ENCODE measurements at regions not wholly inside any gene's neighbourhood (a gene's known extent, or its start where the extent isn't known, plus 50 kb on each side); places are given as distances from the start of the nearest gene placed in this dataset.

DNA sequence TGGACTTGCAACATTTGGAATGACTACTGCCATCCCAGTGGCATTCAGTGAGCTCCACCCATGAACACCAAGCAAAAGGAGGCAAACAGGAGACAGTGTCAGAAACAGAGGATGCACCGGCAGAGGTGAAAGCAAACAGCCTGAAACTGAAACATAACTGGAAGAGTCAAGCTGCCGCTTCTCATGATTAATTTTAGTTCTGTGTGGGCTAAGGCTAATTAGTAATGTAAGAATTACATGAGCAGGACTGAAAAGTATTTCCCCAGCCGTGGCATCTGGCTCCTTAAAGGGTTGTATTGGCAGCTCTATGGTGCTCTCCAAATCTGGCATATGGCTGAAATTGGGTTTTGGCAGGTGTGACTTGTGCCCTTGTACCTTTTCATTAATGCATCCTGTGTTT is 1108.1 kb downstream of the TSN start (continued):
- TF ChIP-seq, protein P1, sequence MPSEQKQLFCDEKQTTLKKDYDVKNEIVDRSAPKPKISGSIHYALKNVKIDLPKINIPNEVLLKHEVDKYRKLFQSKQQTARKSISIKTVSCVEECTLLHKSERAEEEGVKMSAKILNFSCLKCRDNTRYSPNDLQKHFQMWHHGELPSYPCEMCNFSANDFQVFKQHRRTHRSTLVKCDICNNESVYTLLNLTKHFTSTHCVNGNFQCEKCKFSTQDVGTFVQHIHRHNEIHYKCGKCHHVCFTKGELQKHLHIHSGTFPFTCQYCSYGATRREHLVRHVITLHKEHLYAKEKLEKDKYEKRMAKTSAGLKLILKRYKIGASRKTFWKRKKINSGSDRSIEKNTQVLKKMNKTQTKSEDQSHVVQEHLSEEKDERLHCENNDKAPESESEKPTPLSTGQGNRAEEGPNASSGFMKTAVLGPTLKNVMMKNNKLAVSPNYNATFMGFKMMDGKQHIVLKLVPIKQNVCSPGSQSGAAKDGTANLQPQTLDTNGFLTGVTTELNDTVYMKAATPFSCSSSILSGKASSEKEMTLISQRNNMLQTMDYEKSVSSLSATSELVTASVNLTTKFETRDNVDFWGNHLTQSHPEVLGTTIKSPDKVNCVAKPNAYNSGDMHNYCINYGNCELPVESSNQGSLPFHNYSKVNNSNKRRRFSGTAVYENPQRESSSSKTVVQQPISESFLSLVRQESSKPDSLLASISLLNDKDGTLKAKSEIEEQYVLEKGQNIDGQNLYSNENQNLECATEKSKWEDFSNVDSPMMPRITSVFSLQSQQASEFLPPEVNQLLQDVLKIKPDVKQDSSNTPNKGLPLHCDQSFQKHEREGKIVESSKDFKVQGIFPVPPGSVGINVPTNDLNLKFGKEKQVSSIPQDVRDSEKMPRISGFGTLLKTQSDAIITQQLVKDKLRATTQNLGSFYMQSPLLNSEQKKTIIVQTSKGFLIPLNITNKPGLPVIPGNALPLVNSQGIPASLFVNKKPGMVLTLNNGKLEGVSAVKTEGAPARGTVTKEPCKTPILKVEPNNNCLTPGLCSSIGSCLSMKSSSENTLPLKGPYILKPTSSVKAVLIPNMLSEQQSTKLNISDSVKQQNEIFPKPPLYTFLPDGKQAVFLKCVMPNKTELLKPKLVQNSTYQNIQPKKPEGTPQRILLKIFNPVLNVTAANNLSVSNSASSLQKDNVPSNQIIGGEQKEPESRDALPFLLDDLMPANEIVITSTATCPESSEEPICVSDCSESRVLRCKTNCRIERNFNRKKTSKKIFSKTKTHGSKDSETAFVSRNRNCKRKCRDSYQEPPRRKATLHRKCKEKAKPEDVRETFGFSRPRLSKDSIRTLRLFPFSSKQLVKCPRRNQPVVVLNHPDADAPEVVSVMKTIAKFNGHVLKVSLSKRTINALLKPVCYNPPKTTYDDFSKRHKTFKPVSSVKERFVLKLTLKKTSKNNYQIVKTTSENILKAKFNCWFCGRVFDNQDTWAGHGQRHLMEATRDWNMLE (tag by site-specific recombination; conservative IDR thresholded peaks at IDR 0.05; ENCODE audit: low read depth), result no peak
- TF ChIP-seq ZFHX2 (tag by site-specific recombination; conservative IDR thresholded peaks at IDR 0.05) (no peak), ZSCAN16 (tag by site-specific recombination; IDR thresholded peaks at IDR 0.05) (no peak), ZNF19 (tag by site-specific recombination; IDR thresholded peaks at IDR 0.05; ENCODE audit: low read depth) (no peak), ZNF335 (tag by site-specific recombination; conservative IDR thresholded peaks at IDR 0.05) (no peak), ZNF560 (tag by site-specific recombination; IDR thresholded peaks at IDR 0.05; ENCODE audit: borderline replicate concordance) (no peak), ZNF341 (tag by site-specific recombination; IDR thresholded peaks at IDR 0.05; ENCODE audit: low read depth) (no peak)

DNA sequence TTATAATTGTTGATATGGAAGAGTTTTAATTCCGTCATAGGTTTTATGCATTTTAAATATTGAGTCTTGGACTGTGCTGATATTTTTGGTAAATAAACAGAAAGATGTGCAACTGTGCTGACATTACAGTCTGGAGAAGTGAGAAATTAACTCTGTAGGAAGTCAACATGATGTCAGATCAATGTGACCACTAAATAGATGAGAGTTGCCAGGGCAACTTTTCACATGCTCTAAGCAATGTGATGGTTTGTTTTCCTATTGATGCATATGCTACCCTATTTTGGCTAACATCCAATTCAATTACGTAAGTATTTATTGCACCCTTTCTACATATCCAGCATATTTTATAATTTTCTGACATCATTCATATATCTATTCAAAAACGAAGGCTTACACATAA is 1109.3 kb downstream of the TSN start:
- ChIA-PET CTCF (no interaction called here), POLR2A (no interaction called here)
- Histone ChIP-seq H3K27ac (ENCODE audit: extremely low read depth, low read depth, low read length) (no peak overlapping the region), H3K4me3 (ENCODE audit: low read depth, low read length) (no peak overlapping the region), H3K4me1 (ENCODE audit: control insufficient read depth, insufficient read depth, low read length) (no peaks in the 10 kb centered on the region), H3K36me3 (ENCODE audit: control insufficient read depth in 2 of 2, insufficient read depth in 1 of 2, low read length in 2 of 2) (no peaks in the 10 kb centered on the region), H3K9me3 (ENCODE audit: control insufficient read depth, insufficient read depth, low read depth, low read length) (no peaks in the 10 kb centered on the region)
- no peak for TF ChIP-seq FEZF1 (tag by site-specific recombination; IDR thresholded peaks at IDR 0.05)
- no peak for TF ChIP-seq ZSCAN23 (tag by site-specific recombination; IDR thresholded peaks at IDR 0.05)
- no peak for TF ChIP-seq ZNF133 (tag by site-specific recombination; IDR thresholded peaks at IDR 0.05)

DNA sequence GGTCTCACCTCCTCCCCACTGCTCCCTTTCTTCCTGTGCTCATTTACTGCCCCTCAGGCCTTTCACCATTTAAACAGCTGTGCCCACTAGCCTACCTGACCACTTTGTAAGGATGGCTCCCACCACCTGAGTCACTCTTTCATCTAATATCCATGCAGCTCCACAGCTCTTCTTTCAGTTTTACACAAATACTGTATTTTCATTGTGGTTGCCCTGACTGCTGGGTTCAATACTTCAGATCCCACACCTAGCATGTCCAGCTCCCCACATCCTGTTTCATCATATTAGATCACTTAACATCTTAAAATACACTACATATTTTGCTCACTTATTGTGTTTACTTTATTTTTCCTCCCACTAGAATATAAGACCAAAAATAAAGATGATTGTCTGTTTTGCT is 1110.6 kb downstream of the TSN start:
- no peaks in the 10 kb centered on the region for H3K9me3 ChIP-seq (ENCODE audit: control insufficient read depth, insufficient read depth, low read depth, low read length)
- TF ChIP-seq, protein P2, sequence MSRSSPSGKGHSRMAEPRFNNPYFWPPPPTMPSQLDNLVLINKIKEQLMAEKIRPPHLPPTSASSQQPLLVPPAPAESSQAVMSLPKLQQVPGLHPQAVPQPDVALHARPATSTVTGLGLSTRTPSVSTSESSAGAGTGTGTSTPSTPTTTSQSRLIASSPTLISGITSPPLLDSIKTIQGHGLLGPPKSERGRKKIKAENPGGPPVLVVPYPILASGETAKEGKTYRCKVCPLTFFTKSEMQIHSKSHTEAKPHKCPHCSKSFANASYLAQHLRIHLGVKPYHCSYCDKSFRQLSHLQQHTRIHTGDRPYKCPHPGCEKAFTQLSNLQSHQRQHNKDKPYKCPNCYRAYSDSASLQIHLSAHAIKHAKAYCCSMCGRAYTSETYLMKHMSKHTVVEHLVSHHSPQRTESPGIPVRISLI (tag by site-specific recombination; IDR thresholded peaks at IDR 0.05), result no peak
- TF ChIP-seq SP7 (tag by site-specific recombination; IDR thresholded peaks at IDR 0.05), result no peak
- no peak for TF ChIP-seq ZNF37A (tag by site-specific recombination; IDR thresholded peaks at IDR 0.05)
- TF ChIP-seq, protein P3, sequence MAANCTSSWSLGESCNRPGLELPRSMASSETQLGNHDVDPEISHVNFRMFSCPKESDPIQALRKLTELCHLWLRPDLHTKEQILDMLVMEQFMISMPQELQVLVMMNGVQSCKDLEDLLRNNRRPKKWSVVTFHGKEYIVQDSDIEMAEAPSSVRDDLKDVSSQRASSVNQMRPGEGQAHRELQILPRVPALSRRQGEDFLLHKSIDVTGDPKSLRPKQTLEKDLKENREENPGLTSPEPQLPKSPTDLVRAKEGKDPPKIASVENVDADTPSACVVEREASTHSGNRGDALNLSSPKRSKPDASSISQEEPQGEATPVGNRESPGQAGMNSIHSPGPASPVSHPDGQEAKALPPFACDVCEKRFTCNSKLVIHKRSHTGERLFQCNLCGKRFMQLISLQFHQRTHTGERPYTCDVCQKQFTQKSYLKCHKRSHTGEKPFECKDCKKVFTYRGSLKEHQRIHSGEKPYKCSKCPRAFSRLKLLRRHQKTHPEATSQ (tag by site-specific recombination; IDR thresholded peaks at IDR 0.05), result no peak
- no peak for TF ChIP-seq HOXC10 (CRISPR knock-in tag; IDR thresholded peaks at IDR 0.05)
- TF ChIP-seq ZNF335 (tag by site-specific recombination; conservative IDR thresholded peaks at IDR 0.05), result no peak
- no peak for TF ChIP-seq REPIN1 (tag by site-specific recombination; IDR thresholded peaks at IDR 0.05; ENCODE audit: low read depth)
- CTCF ChIA-PET, result no interaction called here
- H3K4me3 ChIP-seq (ENCODE audit: low read depth, low read length), result no peak overlapping the region
- POLR2A ChIA-PET, result no interaction called here
- no peak overlapping the region for H3K27ac ChIP-seq (ENCODE audit: extremely low read depth, low read depth, low read length)
- H3K4me1 ChIP-seq (ENCODE audit: control insufficient read depth, insufficient read depth, low read length), result no peaks in the 10 kb centered on the region
- no peaks in the 10 kb centered on the region for H3K36me3 ChIP-seq (ENCODE audit: control insufficient read depth in 2 of 2, insufficient read depth in 1 of 2, low read length in 2 of 2)
